ENCODE measurements at regions not wholly inside any gene's neighbourhood (a gene's known extent, or its start where the extent isn't known, plus 50 kb on each side); places are given as distances from the start of the nearest gene placed in this dataset.

- TF ChIP-seq CTCF (IDR thresholded peaks at IDR 0.05) (no peak), POLR2AphosphoS5 (IDR thresholded peaks at IDR 0.05) (no peak), EP300 (IDR thresholded peaks at IDR 0.05) (no peak), POLR2A (IDR thresholded peaks at IDR 0.05) (no peak)
These were observed 135.3 kb downstream of the CPZ start for GRCh38 chr4:8727546-8728510.
